Stimulated activated CD8-positive, alpha-beta memory T cell treated with anti-CD3 and anti-CD28 coated beads, Interleukin-4, amount 100 ng/mL, for 24 hours (primary cell): ENCODE measurements at regions not wholly inside any gene's neighbourhood (a gene's known extent, or its start where the extent isn't known, plus 50 kb on each side); places are given as distances from the start of the nearest gene placed in this dataset.
A peak's percentile ranks its signal among the peaks of the same experiment; 100 is the strongest.
"Not testable (repeated sequence)": the region's sequence is repeated elsewhere in the genome, so short reads cannot be mapped to it uniquely, and the experiment has no call there.

Experiments used
- DNase-seq: peaks from one replicate; pipeline ENCODE4 v3.0.0-alpha.2; 2020; ENCODE audit warnings: low read depth

- DNase-seq = peak; percentile 16
Observed at GRCh38 chr4:9604031-9604892, 160.0 kb downstream of the DEFB131A start.

DNA sequence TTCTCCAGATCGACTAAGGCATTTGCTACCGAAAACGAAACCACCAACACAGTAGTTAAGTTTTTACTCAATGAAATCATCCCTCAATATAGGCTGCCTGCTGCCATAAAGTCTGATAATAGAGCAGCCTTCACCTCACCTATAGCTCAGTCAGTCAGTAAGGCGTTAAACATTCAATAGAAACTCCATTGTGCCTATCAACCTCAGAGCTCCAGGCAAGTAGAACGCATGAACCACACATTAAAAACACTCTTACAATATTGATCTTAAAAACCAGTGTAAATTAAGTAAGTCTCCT, 160.6 kb downstream of the DEFB131A start:
- not testable (repeated sequence) for DNase-seq

DNA sequence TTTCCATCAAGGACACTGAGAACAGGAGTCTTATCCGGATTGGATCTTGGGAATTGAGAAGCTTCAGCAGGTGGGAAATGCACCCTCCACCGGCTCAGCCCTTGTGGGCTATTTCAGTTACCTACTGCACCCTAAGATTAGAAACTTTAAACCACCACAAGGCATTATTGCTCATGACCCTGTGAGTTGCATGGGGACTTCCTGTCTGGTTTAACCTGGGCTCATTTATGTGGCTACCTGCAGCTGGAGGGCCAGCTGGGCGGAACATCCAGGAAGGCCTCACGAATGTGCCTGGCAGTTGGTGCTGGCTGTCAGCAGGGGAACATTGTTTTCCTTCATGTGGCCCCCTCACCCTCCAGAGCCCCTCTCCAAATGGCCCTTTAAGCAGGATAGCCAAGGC, 164.1 kb downstream of the DEFB131A start:
- DNase-seq = no peak

- not testable (repeated sequence) for DNase-seq
Observed at GRCh38 chr4:9610321-9610720, 166.1 kb downstream of the DEFB131A start.

GRCh38 chr4:9611101-9611500, 166.9 kb downstream of the DEFB131A start:
- no peak for DNase-seq

DNA sequence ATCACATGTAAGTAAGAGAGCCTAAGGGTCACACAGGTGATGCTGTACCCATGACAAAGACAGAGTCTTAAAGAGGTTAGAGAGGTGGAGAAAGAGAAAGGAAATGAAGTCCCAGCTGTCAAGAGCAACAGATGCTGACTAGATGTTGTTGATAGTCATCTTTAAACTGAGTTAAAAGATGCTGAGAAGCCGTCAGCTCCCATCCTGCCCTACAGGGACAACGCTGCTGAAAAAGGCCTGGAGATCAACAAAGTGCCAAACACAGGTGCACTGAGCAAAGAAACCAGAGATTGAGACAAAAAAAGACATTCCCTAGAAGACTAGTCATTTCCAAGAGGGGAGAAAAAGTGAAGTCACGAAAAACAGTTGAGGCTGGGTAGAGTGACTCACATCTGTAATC, 145.0 kb upstream of the DRD5 start:
- DNase-seq = not testable (repeated sequence)

DNA sequence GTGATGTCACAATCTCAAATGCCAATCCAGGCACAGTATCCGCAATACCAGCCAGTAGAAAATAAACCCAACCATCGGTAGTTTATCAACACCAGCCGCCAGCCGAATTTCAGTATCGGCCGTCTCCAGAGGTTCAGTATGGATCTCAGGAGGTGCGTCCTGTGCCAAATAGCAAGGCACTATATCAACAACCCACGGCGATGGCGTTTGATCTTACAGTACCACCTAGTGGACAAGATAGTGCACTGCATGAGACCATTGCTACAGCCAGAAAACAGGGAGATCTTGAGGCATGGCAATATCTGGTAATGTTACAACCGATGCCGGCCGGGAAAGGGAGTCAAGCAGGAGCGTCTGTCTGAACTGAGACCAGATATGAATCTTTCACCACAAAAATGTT, 121.8 kb upstream of the DRD5 start:
- not testable (repeated sequence) for DNase-seq

- DNase-seq = not testable (repeated sequence)
Observed at GRCh38 chr4:9660955-9661354, 120.5 kb upstream of the DRD5 start.

DNA sequence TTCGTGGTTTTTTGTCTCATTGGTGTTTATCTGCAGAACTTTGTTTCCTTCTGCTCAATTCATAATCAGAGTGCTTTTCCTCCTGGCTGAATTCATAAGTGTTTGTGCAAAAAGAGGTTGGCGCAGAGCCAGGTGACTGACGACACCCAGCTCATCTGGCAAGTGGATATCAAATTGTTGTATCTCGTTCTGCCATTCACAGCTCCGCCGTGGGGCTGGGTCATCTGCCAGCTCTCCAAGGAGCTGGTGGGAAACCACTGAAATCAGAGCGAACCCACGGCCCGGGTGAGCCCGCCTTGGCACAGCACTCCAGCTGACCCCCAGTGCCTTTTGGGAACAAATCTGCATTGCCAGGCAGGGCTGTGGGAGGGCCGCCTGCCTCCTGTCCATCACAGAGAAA, 110.7 kb upstream of the DRD5 start:
- DNase-seq = not testable (repeated sequence)

DNA sequence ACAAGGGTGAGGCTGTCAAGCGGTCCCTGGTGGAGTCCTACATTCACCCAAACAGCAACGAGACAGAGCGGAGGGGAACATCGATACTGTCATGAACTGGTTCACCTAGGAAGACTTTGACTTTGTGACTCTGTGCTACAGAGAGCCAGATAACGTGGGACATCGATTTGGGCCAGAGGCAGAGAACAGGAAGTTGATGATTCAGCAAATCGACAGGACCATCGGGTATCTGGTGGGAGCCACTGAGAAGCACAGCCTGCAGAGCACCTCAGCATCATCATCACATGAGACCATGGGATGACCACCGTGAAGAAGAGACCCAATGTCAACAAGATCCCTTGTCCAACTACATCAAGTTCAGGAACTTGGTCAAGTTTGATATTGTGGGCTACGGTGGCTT, 104.1 kb upstream of the DRD5 start:
- DNase-seq = not testable (repeated sequence)

- DNase-seq = no peak
Observed at GRCh38 chr4:9679704-9680478, 101.5 kb upstream of the DRD5 start.

GRCh38 chr4:9683174-9683573, 98.3 kb upstream of the DRD5 start:
- DNase-seq = not testable (repeated sequence)

DNA sequence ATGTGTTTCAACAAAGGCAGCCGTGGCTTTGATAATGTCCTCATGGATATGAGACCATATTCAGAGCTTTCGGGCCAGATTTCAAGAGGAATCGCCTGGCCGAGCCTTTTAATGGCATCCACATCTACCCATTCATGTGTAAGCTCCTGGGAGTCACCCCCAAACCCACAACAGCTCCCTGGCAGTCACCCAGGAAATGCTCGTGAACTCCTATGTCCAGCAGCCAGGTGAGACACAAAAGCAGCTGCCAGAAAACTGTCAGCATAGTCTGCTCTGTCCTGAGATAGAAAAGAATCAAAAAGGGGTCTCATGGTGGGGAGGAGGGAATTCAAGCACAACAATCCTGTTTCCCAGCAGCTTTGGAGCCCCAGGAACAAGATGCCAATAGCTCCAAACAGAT, 96.4 kb upstream of the DRD5 start:
- DNase-seq = not testable (repeated sequence)

GRCh38 chr4:9685692-9686091, 95.7 kb upstream of the DRD5 start:
- no peak for DNase-seq

DNA sequence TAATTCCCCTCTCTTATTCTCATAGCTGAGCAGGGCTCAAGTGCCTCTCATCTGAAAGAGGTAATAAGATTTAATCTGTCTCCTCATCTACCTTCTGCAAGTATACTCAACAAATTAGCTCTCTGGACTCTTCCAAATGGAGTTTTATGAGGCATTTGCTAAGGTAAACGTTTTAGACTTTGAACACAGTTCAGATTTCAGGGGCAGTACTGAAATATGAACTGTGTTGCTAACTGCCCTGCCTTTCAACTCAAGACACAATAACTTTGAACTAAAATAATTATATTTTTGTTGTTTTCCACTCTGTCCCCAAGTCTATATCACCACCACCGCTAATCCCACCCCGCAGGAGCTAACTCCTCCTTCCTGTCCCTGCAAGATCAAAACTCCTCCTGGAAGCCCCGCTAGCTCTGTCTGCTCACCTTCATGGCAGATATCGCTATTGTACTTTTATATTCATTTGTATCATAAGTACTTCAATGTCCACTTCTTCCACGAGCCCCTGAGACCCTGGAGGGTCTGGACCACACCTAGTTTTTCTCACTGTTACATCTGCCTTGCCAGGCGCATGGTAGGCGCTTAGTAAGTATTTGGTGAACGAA, 90.7 kb upstream of the DRD5 start:
- not testable (repeated sequence) for DNase-seq

DNA sequence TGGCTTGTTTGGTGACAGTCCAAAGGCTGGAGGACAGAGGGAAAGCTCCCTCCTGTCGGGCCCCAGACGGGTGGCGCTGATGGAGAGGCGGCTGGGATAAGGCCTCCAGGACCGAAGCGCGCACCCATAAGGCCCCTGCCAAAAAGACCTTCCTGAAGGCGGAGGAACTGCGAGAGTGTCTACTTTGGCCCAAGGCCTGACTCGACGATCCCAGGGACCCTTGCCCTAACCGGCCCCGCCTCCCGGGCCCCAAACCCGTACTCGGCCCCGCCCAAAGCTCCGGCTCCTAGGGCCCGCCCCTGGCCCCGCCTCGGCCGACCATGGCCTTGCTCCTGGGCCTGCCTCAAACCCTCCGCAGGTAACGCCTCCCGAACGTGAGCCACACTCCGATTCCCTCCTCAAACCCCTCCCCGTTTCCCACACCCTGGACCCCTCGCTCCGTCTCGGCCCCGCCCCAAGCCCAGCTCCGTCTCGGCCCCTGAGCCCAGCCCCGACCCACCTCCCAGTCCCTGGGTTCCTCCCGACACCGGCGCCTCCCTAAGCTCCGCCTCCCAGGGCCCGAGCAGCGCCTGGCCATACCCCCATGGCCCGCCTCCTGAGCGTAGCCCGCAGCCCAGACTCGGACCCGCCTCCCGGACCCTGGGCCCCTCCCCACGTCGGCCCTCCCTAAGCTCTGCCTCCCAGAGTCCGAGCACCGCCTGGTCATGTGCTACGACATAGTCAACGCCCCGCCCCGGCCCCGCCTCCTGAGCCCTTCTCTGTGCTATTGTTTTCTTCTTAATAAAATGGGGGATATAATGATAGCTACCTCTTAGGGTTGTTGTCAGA, 90.0 kb upstream of the DRD5 start:
- peak; percentile 85 for DNase-seq

GRCh38 chr4:9692791-9693491, 88.5 kb upstream of the DRD5 start:
- DNase-seq = not testable (repeated sequence)

GRCh38 chr4:9694403-9694802, 87.0 kb upstream of the DRD5 start:
- DNase-seq = not testable (repeated sequence)

- not testable (repeated sequence) for DNase-seq
Observed at GRCh38 chr4:9695994-9696393, 85.4 kb upstream of the DRD5 start.

DNA sequence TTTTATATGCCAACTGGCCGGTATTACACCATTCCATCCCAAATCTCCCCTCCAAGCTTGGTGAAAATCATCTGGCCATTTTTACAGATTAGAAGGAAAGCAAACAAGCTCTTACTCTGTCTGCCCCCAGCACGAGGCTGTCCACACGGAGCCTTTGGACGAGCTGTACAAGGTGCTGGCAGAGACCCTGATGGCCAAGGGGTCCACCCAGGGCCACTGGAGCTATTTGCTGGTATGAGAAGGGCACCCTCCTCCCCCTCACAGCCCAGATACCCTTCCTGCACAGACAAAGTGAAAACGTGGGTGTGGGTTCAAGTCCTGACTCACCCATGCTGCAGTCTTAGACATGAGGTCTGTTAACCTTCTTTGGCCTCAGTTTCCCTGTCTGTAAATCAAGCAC, 84.9 kb upstream of the DRD5 start:
- DNase-seq = not testable (repeated sequence)

GRCh38 chr4:9702019-9702418, 79.4 kb upstream of the DRD5 start:
- DNase-seq = not testable (repeated sequence)
